IMR-90 (cell line): ENCODE measurements at regions not wholly inside any gene's neighbourhood (a gene's known extent, or its start where the extent isn't known, plus 50 kb on each side); places are given as distances from the start of the nearest gene placed in this dataset.

Experiments
- ATAC-seq: fragments of 200-7000 bp; cut with Tn5 transposase; 2 replicates; pipeline ENCODE4 v1.9.1; 2020; ENCODE audit warnings: low read depth, mild to moderate bottlenecking, moderate library complexity
- BruUV-seq: library from RNA; stranded (reverse); fragments of 400-500 nt; replicated peaks from 2 replicates; lab custom pipeline; 2021; lab: Mats Ljungman, UMichigan
- CTCF ChIA-PET: fragments of 300-600 bp; formaldehyde crosslinking; extraction: SDS; loops from one replicate; lab custom pipeline; 2021; ENCODE audit warnings: antibody characterized with exemption; lab: Yijun Ruan, JAX
- POLR2A ChIA-PET: fragments of 300-600 bp; sonication (Branson Sonifier 250); formaldehyde crosslinking; loops from one replicate; lab custom pipeline; 2022; ENCODE audit warnings: antibody characterized with exemption; ENCODE audit not compliant: unreplicated experiment; lab: Charles Lee
- DNase-seq: peaks from one replicate; pipeline ENCODE4 v3.0.0; 2013
- H2AFZ ChIP-seq: replicated peaks from 2 replicates; pipeline ENCODE3; 2013; ENCODE audit warnings: low read length, mild to moderate bottlenecking; ENCODE audit not compliant: poor library complexity
- H2AK5ac ChIP-seq: 2 replicates; pipeline ENCODE4 v1.6.1; 2013; ENCODE audit warnings: low read depth, low read length, inconsistent platforms
- H2AK9ac ChIP-seq: replicated peaks from 2 replicates; pipeline ENCODE3; 2013; ENCODE audit warnings: mild to moderate bottlenecking, low read depth, low read length, moderate library complexity; ENCODE audit not compliant: poor library complexity
- H2BK120ac ChIP-seq: 2 replicates; pipeline ENCODE4 v1.6.1; 2013; ENCODE audit warnings: low read depth, low read length, inconsistent platforms
- H2BK15ac ChIP-seq: 3 replicates; pipeline ENCODE4 v1.6.1; 2013; ENCODE audit warnings: low read depth, low read length, inconsistent platforms
- H2BK20ac ChIP-seq: 2 replicates; pipeline ENCODE4 v1.6.1; 2013; ENCODE audit warnings: low read depth, mild to moderate bottlenecking, inconsistent platforms, low read length, moderate library complexity
- H2BK5ac ChIP-seq: 2 replicates; pipeline ENCODE4 v1.6.1; 2013; ENCODE audit warnings: mild to moderate bottlenecking, low read depth, low read length, inconsistent platforms; ENCODE audit not compliant: poor library complexity, severe bottlenecking
- H3K14ac ChIP-seq: replicated peaks from 2 replicates; pipeline ENCODE4 v1.6.1; 2013; ENCODE audit warnings: low read depth, low read length, inconsistent platforms
- H3K18ac ChIP-seq: 2 replicates; pipeline ENCODE4 v1.6.1; 2013; ENCODE audit warnings: low read depth, low read length, control low read depth
- H3K23ac ChIP-seq: 2 replicates; pipeline ENCODE4 v1.6.1; 2013; ENCODE audit warnings: low read depth, low read length, inconsistent platforms
- H3K27ac ChIP-seq: 2 replicates; pipeline ENCODE4 v1.5.1; 2013; ENCODE audit warnings: mild to moderate bottlenecking, control low read depth, low read length; ENCODE audit not compliant: insufficient read depth
- H3K27me3 ChIP-seq: 2 replicates; pipeline ENCODE4 v1.6.1; 2013; ENCODE audit warnings: low read length; ENCODE audit not compliant: control insufficient read depth, insufficient read depth
- H3K36me3 ChIP-seq: 2 replicates; pipeline ENCODE4 v1.6.1; 2013; ENCODE audit warnings: low read length, mixed read lengths; ENCODE audit not compliant: control insufficient read depth, insufficient read depth
- H3K4ac ChIP-seq: 2 replicates; pipeline ENCODE4 v1.6.1; 2013; ENCODE audit warnings: low read depth, low read length, inconsistent platforms
- H3K4me1 ChIP-seq: 2 replicates; pipeline ENCODE4 v1.6.1; 2013; ENCODE audit warnings: low read length, mixed read lengths; ENCODE audit not compliant: control insufficient read depth, insufficient read depth
- H3K4me2 ChIP-seq: 2 replicates; pipeline ENCODE4 v1.6.1; 2013; ENCODE audit warnings: low read depth, mild to moderate bottlenecking, control low read depth, low read length, moderate library complexity
- H3K4me3 ChIP-seq: 2 replicates; pipeline ENCODE4 v1.5.1; 2013; ENCODE audit warnings: low read depth, mild to moderate bottlenecking, control low read depth, low read length, moderate library complexity; ENCODE audit not compliant: insufficient read depth
- H3K56ac ChIP-seq: 2 replicates; pipeline ENCODE4 v1.6.1; 2013; ENCODE audit warnings: low read length, inconsistent platforms; ENCODE audit not compliant: insufficient read depth; ENCODE audit errors: extremely low read depth
- H3K79me1 ChIP-seq, 2 experiments: 2 replicates each; pipeline ENCODE4 v1.6.1; 2013; ENCODE audit warnings: low read length in 2 of 2, inconsistent platforms in 1 of 2, low read depth in 1 of 2
- H3K9ac ChIP-seq: 2 replicates; pipeline ENCODE4 v1.6.1; 2013; ENCODE audit warnings: low read depth, low read length, control low read depth
- H3K9me1 ChIP-seq: 2 replicates; pipeline ENCODE4 v1.6.1; 2013; ENCODE audit warnings: low read length, inconsistent platforms; ENCODE audit not compliant: insufficient read depth
- H3K9me3 ChIP-seq: 2 replicates; pipeline ENCODE4 v1.6.1; 2013; ENCODE audit warnings: low read length; ENCODE audit not compliant: control insufficient read depth, insufficient read depth
- H4K20me1 ChIP-seq: 2 replicates; pipeline ENCODE4 v1.6.1; 2013; ENCODE audit warnings: low read length, inconsistent platforms; ENCODE audit not compliant: insufficient read depth
- H4K5ac ChIP-seq: 2 replicates; pipeline ENCODE4 v1.6.1; 2013; ENCODE audit warnings: mild to moderate bottlenecking, low read depth, low read length, control low read depth
- H4K8ac ChIP-seq, 2 experiments: 2 replicates each; pipeline ENCODE4 v1.6.1; 2013; ENCODE audit warnings: low read depth in 2 of 2, low read length in 2 of 2, control low read depth in 1 of 2, inconsistent platforms in 1 of 2
- H4K91ac ChIP-seq: 2 replicates; pipeline ENCODE4 v1.6.1; 2013; ENCODE audit warnings: low read depth, low read length, inconsistent platforms; ENCODE audit not compliant: insufficient read depth
- BHLHE40 ChIP-seq: fragments of 150-350 bp; IDR thresholded peaks from 2 replicates; pipeline ENCODE4 v1.6.1; 2016; ENCODE audit warnings: mild to moderate bottlenecking, low read depth, low read length
- FOS ChIP-seq: fragments of 150-350 bp; IDR thresholded peaks from 2 replicates; pipeline ENCODE4 v1.6.1; 2016; ENCODE audit warnings: low read depth, low read length
- MAFK ChIP-seq: IDR thresholded peaks from 2 replicates; pipeline ENCODE4 v1.6.1; 2012; ENCODE audit warnings: low read depth, low read length, improper control_type of control experiment
- MAZ ChIP-seq: IDR thresholded peaks from 2 replicates; pipeline ENCODE4 v1.6.1; 2012; ENCODE audit warnings: low read depth, mild to moderate bottlenecking, low read length, improper control_type of control experiment, moderate library complexity, borderline replicate concordance
- NFE2L2 ChIP-seq: fragments of 150-350 bp; IDR thresholded peaks from 2 replicates; pipeline ENCODE4 v1.6.1; 2016; ENCODE audit warnings: low read depth, mild to moderate bottlenecking, low read length
- POLR2A ChIP-seq: IDR thresholded peaks from 2 replicates; pipeline ENCODE4 v1.6.1; 2012; ENCODE audit warnings: mild to moderate bottlenecking, low read depth, low read length
- RFX5 ChIP-seq: IDR thresholded peaks from 2 replicates; pipeline ENCODE4 v1.8.0; 2012; ENCODE audit warnings: low read depth, mild to moderate bottlenecking, low read length, moderate library complexity
- WGBS, 2 experiments: methylation state at CpG; one replicate each; pipeline versions ENCODE4 v1.1.5 to v1.1.7; 2013; ENCODE audit warnings: missing lambda C conversion rate in 2 of 2; ENCODE audit not compliant: insufficient read length in 1 of 2; ENCODE audit errors: extremely low coverage in 2 of 2; 5-methylcytosine and 5-hydroxymethylcytosine counted together
- dilution Hi-C: fragments of 300-500 bp; cut with HindIII; formaldehyde crosslinking; loops from one replicate; pipeline ENCODE4 v1.14.3; 2018; ENCODE audit warnings: low sequenced_read_pairs; ENCODE audit not compliant: unreplicated experiment
- in situ Hi-C: fragments of 300-500 bp; cut with MboI; formaldehyde crosslinking; loops from 3 replicates; pipeline ENCODE4 v1.14.3; 2019; ENCODE audit warnings: low sequenced_read_pairs, inconsistent platforms, mixed read lengths
- intact Hi-C: fragments of 100-400 bp; cut with micrococcal nuclease; formaldehyde crosslinking; loops from 2 replicates; pipeline ENCODE4 v1.10.0; 2022

DNA sequence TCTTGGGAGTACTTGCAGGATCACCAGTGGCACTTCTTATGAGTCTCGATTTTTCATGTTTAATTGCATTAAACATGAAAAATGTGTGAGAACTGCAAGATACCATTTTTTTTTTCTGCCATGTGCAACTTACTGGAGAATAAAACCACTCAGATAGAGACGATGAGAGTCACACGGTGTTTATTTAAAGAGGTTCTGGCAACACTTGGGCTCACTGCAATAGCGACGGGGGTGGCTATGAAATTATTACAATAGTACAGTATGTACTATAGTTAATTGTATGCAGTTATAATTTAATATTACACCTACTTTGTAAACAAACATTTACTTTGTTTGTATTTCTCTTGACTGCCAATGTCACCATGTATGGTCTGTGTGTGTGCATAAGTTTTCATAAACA is 479.8 kb downstream of the NUP35 start:
- H3K56ac ChIP-seq, result no peak overlapping the region
- DNase-seq (no peak), ATAC-seq (no peak)
- TF ChIP-seq BHLHE40, result no peak
- no peak for TF ChIP-seq NFE2L2
- TF ChIP-seq POLR2A, result no peak
- no peak for TF ChIP-seq MAFK
- no peak for TF ChIP-seq MAZ
- no peak for TF ChIP-seq FOS
- no peak for TF ChIP-seq RFX5
- H4K8ac ChIP-seq, result no peak overlapping the region
- no peak overlapping the region for H3K9ac ChIP-seq
- H3K4me2 ChIP-seq, result no peak overlapping the region
- no peak overlapping the region for H4K91ac ChIP-seq
- dilution Hi-C loops (no loop called here), in situ Hi-C loops (no loop called here), intact Hi-C loops (no loop called here)
- CTCF ChIA-PET, result no interaction called here
- WGBS, 2 experiments, result no CpG with 5 or more reads among the region's 5 CpGs
- H2BK20ac ChIP-seq, result no peak overlapping the region
- no peak overlapping the region for H3K23ac ChIP-seq
- no peak overlapping the region for H3K4me3 ChIP-seq
- H4K5ac ChIP-seq, result no peak overlapping the region
- H3K27me3 ChIP-seq, result no peaks in the 10 kb centered on the region
- no peak overlapping the region for H2AK9ac ChIP-seq
- no peak overlapping the region for H3K14ac ChIP-seq
- no peak overlapping the region for H3K18ac ChIP-seq
- H3K79me1 ChIP-seq, result no peaks in the 10 kb centered on the region
- H2BK5ac ChIP-seq, result no peak overlapping the region
- H4K20me1 ChIP-seq, result no peaks in the 10 kb centered on the region
- no peaks in the 10 kb centered on the region for H3K36me3 ChIP-seq
- no peak overlapping the region for H2BK15ac ChIP-seq
- no peak overlapping the region for H2BK120ac ChIP-seq
- H2AK5ac ChIP-seq, result no peak overlapping the region
- no peaks in the 10 kb centered on the region for H3K9me1 ChIP-seq
- POLR2A ChIA-PET, result no interaction called here
- no peaks in the 10 kb centered on the region for H3K4me1 ChIP-seq
- no peak overlapping the region for H3K27ac ChIP-seq
- H3K4ac ChIP-seq, result no peak overlapping the region
- BruUV-seq, result no TSS peak
- H3K9me3 ChIP-seq, result peaks cover 6% of the 10 kb centered on the region
- no peak overlapping the region for H2AFZ ChIP-seq
